ENCODE measurements at regions not wholly inside any gene's neighbourhood (a gene's known extent, or its start where the extent isn't known, plus 50 kb on each side); places are given as distances from the start of the nearest gene placed in this dataset.
"Not testable (repeated sequence)": the region's sequence is repeated elsewhere in the genome, so short reads cannot be mapped to it uniquely, and the experiment has no call there.

GRCh38 chr2:35220461-35220860 lies 1135.1 kb upstream of the CRIM1 start:
- TF ChIP-seq, protein P1, sequence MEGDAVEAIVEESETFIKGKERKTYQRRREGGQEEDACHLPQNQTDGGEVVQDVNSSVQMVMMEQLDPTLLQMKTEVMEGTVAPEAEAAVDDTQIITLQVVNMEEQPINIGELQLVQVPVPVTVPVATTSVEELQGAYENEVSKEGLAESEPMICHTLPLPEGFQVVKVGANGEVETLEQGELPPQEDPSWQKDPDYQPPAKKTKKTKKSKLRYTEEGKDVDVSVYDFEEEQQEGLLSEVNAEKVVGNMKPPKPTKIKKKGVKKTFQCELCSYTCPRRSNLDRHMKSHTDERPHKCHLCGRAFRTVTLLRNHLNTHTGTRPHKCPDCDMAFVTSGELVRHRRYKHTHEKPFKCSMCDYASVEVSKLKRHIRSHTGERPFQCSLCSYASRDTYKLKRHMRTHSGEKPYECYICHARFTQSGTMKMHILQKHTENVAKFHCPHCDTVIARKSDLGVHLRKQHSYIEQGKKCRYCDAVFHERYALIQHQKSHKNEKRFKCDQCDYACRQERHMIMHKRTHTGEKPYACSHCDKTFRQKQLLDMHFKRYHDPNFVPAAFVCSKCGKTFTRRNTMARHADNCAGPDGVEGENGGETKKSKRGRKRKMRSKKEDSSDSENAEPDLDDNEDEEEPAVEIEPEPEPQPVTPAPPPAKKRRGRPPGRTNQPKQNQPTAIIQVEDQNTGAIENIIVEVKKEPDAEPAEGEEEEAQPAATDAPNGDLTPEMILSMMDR (IDR thresholded peaks at IDR 0.05; ENCODE audit: low read depth, low read length) = no peak

DNA sequence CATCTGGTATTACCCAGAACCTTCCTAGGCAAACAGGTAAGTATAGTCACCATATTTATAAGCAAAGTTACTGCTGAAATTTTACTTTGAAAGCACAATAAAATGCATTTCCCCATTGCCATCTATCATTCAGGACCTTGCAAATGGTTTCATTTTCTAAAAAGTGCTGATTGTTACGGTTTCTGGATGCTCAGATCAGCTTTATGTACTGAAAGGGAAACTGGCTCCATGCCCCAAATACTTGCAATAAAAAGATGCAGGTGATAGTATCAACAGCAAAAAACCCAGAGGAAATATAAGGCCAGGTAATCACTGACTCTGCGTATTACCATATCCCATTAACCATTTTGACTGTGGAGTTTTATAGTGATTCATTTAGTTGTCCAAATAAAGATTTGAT lies 1150.7 kb upstream of the CRIM1 start:
- TF ChIP-seq, protein P1 (IDR thresholded peaks at IDR 0.05; ENCODE audit: low read depth, low read length) = no peak
- no peak for DNase-seq (ENCODE audit: extremely low read depth, low read depth)

More at GRCh38 chr2:35220461-35220860, 1135.1 kb upstream of the CRIM1 start:
- DNase-seq (ENCODE audit: extremely low read depth, low read depth) = no peak

DNA sequence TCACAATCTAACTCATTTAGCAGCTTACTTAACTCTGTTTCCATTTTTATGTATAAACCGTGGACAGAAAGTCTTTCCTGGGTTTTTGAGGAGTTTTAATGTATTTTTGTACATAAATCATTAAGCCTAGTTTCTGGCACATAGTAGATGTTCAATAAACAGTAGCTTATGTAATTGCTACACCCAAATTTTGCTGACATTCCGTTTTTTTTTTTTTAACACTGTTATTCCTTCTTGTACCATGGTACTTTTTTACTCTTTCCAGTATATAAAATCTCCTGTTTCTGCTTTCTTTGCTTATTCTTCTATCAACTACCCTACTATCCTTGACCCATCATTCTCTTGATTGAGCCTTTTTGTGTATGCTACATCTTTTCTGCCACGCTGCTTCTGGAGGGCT lies 1151.3 kb upstream of the CRIM1 start:
- no peak for DNase-seq (ENCODE audit: extremely low read depth, low read depth)
- TF ChIP-seq, protein P1 (IDR thresholded peaks at IDR 0.05; ENCODE audit: low read depth, low read length) = no peak

DNA sequence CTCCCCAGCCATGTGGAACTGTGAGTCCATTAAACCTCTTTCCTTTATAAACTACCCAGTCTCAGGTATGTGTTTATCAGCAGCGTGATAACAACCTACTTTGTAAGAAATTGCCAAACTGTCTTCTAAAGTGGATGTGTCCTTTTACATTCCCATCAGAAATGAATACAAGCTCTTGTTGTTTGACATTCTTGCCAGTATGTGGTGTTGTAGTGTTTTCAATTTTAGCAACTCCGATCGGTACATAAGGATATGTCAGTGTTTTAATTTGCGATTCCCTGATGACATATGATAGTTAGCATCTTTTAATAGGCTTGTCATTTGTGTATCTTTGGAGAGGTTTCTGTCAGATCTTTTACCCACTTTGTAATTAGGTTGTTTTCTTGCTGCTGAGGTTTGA lies 1156.3 kb upstream of the CRIM1 start:
- no peak for DNase-seq (ENCODE audit: extremely low read depth, low read depth)
- TF ChIP-seq, protein P1 (IDR thresholded peaks at IDR 0.05; ENCODE audit: low read depth, low read length) = no peak

GRCh38 chr2:35185861-35186412 lies 1169.6 kb upstream of the CRIM1 start:
- TF ChIP-seq, protein P1 (IDR thresholded peaks at IDR 0.05; ENCODE audit: low read depth, low read length) = no peak
- no peak for DNase-seq (ENCODE audit: extremely low read depth, low read depth)

- DNase-seq (ENCODE audit: extremely low read depth, low read depth) = no peak
- TF ChIP-seq, protein P1 (IDR thresholded peaks at IDR 0.05; ENCODE audit: low read depth, low read length) = no peak
Observed at GRCh38 chr2:35184471-35184870, 1171.1 kb upstream of the CRIM1 start.

DNA sequence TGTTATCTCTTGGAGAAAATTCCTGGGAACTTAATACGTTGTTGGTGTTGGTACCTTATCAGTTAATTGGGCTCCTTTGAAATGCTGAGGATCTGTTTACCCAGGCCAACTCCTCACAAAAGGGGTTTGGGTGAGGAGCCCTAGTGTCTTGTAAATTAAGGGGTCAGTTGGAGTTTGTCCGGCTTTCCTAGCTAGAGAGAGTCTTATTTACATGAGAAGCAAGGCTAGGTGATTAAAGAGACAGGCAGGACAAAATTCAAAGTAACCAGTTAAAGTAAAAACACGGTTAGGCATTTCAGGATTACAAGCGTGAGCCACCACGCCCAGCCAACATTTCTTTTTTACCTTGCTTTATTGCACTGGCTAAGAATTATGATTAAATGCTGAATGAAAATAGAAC lies 1178.9 kb upstream of the CRIM1 start:
- DNase-seq (ENCODE audit: extremely low read depth, low read depth) = not testable (repeated sequence)

DNA sequence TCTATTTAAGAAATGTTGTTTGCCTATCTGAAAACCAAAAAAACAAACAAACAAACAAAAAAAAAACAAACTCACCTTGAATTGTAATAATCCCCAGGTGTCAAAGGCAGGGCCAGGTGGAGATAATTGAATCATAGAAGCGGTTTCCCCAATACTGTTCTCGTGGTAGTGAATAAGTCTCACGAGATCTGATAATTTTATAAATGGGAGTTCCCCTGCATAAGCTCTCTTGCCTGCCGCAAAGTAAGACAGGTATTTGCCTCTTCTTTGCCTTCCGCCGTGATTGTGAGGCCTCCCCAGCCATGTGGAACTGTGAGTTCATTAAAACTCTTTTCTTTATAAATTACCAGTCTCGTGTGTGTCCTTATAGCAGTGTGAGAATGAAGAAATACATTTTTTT lies 1180.7 kb upstream of the CRIM1 start:
- DNase-seq (ENCODE audit: extremely low read depth, low read depth) = no peak
- TF ChIP-seq, protein P1 (IDR thresholded peaks at IDR 0.05; ENCODE audit: low read depth, low read length) = no peak
